ENCODE measurements at regions not wholly inside any gene's neighbourhood (a gene's known extent, or its start where the extent isn't known, plus 50 kb on each side); places are given as distances from the start of the nearest gene placed in this dataset.

DNA sequence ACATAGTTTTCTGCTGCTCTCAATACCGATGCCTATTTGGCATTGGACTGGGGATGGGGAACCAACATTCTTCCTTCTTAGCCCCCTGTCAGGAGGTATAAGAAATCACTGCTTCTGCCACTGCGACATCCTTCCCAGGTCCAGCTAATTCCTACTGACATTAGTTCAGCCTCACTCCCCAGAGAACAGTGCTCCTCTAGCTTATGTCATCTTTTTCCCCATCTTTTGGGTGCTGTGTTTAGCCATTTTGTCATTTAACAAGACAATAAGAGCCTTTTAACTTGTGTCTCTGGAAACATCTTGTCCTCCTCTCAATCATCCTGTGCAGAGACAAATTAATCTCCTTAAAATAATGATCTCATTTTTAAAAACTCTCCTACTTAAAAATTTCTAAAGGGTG, 167.0 kb upstream of the PLXNC1 start:
- H2AK5ac ChIP-seq (ENCODE audit: insufficient read length, low read length), result no peak overlapping the region
- H2BK15ac ChIP-seq (ENCODE audit: low read depth, low read length), result no peak overlapping the region
- H3K56ac ChIP-seq (ENCODE audit: insufficient read length, low read depth, low read length), result no peak overlapping the region
- TF ChIP-seq, protein P1, sequence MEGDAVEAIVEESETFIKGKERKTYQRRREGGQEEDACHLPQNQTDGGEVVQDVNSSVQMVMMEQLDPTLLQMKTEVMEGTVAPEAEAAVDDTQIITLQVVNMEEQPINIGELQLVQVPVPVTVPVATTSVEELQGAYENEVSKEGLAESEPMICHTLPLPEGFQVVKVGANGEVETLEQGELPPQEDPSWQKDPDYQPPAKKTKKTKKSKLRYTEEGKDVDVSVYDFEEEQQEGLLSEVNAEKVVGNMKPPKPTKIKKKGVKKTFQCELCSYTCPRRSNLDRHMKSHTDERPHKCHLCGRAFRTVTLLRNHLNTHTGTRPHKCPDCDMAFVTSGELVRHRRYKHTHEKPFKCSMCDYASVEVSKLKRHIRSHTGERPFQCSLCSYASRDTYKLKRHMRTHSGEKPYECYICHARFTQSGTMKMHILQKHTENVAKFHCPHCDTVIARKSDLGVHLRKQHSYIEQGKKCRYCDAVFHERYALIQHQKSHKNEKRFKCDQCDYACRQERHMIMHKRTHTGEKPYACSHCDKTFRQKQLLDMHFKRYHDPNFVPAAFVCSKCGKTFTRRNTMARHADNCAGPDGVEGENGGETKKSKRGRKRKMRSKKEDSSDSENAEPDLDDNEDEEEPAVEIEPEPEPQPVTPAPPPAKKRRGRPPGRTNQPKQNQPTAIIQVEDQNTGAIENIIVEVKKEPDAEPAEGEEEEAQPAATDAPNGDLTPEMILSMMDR (conservative IDR thresholded peaks at IDR 0.05), result no peak
- no peak overlapping the region for H4K91ac ChIP-seq (ENCODE audit: insufficient read length, low read depth, low read length)
- no peak overlapping the region for H3K18ac ChIP-seq (ENCODE audit: insufficient read length, low read depth, low read length)
- no peak overlapping the region for H4K8ac ChIP-seq (replicated peaks; ENCODE audit: insufficient read length, low read depth, low read length)
- no peak overlapping the region for H3K23ac ChIP-seq (ENCODE audit: insufficient read length, low read depth, low read length)
- no peak overlapping the region for H2BK20ac ChIP-seq (ENCODE audit: low read depth, low read length, poor library complexity, severe bottlenecking)
- no peaks in the 10 kb centered on the region for H3K79me1 ChIP-seq (ENCODE audit: insufficient read depth, low read depth, low read length, poor library complexity, severe bottlenecking)
- peaks cover 0 to 12% (median 4%) of the 10 kb centered on the region in 3 experiments; a peak in 3 of 7 replicates for H3K36me3 Mint-ChIP-seq (ENCODE audit: insufficient read depth in 1 of 3, low read depth in 3 of 3)
- H4K5ac ChIP-seq (ENCODE audit: insufficient read length, low read depth, low read length), result no peak overlapping the region
- no peak overlapping the region for H3K4me2 ChIP-seq (ENCODE audit: insufficient read depth, insufficient read length, low read length)
- H3K9me3 ChIP-seq (ENCODE audit: control insufficient read depth, low read depth, low read length), result no peaks in the 10 kb centered on the region
- H3K9me3 Mint-ChIP-seq, result peaks cover 4 to 7% of the 10 kb centered on the region in 2 experiments; a peak in 4 of 5 replicates
- no peaks in the 10 kb centered on the region for H3K79me2 ChIP-seq (ENCODE audit: insufficient read depth, low read length)
- no peaks in the 10 kb centered on the region for H4K20me1 ChIP-seq (ENCODE audit: control insufficient read depth, insufficient read depth, insufficient read length)
- no peak overlapping the region for H2BK120ac ChIP-seq (ENCODE audit: low read depth, low read length, poor library complexity, severe bottlenecking)
- no peak overlapping the region for H3K4me3 Mint-ChIP-seq
- no peaks in the 10 kb centered on the region for H3K23me2 ChIP-seq (ENCODE audit: insufficient read length, low read depth, low read length, poor library complexity, severe bottlenecking)
- H3K4me1 Mint-ChIP-seq, result peaks cover 4 to 9% of the 10 kb centered on the region in 2 experiments
- H2AFZ ChIP-seq (ENCODE audit: low read length), result no peak overlapping the region
- H2BK5ac ChIP-seq (ENCODE audit: insufficient read length, low read length), result no peak overlapping the region
- H3K9ac ChIP-seq (ENCODE audit: extremely low read depth, insufficient read length, low read length), result no peak overlapping the region
- H3K27me3 Mint-ChIP-seq (ENCODE audit: low read depth), result no peaks in the 10 kb centered on the region; the same call in 1 of the 2 replicates
- no peaks in the 10 kb centered on the region for H3K27me3 ChIP-seq (ENCODE audit: insufficient read depth, low read length)
- H2BK12ac ChIP-seq (ENCODE audit: insufficient read length, low read depth, low read length), result no peak overlapping the region
- H3K4ac ChIP-seq (ENCODE audit: low read depth, low read length), result no peak overlapping the region
- DNase-seq, result no peak
- no peaks in the 10 kb centered on the region for H3K4me1 ChIP-seq (ENCODE audit: insufficient read depth, low read length)
- H3K14ac ChIP-seq (ENCODE audit: insufficient read depth, low read length), result no peak overlapping the region
- H3K27ac Mint-ChIP-seq, result no peak overlapping the region; a peak in 1 of 7 replicates
- no CpG with 5 or more reads among the region's 2 CpGs for WGBS (ENCODE audit: extremely low coverage, insufficient read length, low lambda C conversion rate)
- H3K27ac ChIP-seq (ENCODE audit: insufficient read length, low read depth, low read length), result no peak overlapping the region
- no peak overlapping the region for H3T11ph ChIP-seq (ENCODE audit: low read length)

All from H9 (cell line).